ENCODE measurements at regions not wholly inside any gene's neighbourhood (a gene's known extent, or its start where the extent isn't known, plus 50 kb on each side); places are given as distances from the start of the nearest gene placed in this dataset.
"Not testable (repeated sequence)": the region's sequence is repeated elsewhere in the genome, so short reads cannot be mapped to it uniquely, and the experiment has no call there.

DNA sequence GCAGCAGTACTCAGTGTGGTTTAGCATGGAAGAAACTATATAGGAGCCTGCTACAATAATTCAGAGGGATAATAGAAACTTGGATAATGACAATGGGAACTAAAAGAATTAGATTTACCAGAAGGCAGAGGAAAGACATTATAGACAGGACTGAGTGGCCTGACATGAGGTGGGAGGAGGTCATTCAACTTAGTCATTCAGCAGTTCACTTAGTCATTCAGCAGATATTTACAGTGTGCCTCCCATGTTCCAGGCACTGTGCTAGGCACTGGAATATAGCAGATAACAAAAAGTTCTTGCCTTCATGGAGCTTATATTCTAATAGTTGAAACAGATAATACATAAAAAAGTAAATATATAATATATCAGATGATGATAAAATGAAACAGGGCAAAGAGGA, 110.9 kb upstream of the IKBKE start:
- not testable (repeated sequence) for DNase-seq (ENCODE audit: low read depth in 2 of 2)

DNA sequence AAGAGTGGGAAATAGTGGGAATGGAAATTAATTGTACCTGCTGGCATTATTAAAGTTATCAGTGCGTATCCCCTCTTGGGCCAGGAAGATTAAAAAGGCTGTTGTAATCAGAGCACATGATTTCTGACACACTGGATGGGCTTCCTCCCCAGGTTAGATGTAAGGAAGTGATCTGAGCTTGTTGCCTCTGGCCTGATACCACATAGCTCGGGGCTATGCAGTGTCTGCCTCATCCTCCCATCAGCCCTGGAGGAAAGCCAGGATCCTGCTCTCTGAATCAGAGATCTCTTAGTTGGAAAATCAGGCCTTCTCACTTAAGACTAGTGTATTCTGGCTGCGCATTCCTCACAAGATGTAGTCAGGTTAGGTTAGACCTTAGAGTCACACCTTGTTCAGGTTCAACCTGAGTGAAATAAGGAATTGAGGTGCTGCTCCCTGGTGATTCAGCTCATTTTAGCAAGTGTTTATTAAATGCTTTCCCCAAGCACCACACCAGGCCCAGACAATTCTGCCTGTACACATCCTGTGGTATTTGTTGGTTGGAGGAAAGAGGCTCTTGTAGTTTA, 108.2 kb upstream of the IKBKE start:
- DNase-seq (ENCODE audit: low read depth in 2 of 2): not testable (repeated sequence)

DNA sequence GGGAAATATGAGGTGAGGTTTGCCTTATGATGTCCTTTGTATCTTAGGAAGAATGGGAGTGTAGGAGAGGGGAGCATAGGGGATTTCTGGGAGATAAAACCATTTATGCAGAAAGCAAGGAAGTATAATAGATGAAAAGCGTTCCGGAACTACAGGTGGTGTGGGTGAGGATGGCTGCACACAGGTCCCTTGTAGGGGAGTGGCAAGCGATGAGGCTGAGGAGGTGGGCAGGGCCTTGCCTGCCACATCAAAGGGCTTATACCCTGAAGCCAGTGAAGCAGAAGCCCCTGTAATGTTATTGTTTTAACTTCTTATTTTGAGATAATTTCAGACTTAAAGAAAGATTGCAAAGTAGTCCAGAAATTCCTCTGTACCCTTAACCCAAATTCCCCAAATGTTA, 107.3 kb upstream of the IKBKE start:
- DNase-seq (ENCODE audit: low read depth in 2 of 2): not testable (repeated sequence)

DNA sequence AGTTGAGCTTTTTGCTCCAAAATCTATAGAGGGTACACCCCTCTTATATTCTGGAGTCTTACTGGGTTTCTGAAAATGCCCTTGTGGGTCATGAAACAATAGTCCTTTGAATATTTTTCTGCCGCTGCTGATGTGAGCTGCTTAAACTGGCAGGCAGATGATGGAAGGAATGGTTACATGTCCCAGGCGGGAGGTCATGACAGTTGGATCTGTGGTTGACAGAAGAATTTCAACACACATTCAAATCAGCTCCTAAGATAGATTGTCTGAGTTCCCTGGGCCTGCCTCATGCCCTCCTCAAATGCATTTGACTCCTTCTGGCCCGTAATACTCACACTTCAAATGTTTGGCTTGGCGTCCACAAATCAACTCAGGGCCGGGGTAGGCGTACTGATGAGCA, 105.0 kb upstream of the IKBKE start:
- DNase-seq (ENCODE audit: low read depth in 2 of 2): not testable (repeated sequence)

DNA sequence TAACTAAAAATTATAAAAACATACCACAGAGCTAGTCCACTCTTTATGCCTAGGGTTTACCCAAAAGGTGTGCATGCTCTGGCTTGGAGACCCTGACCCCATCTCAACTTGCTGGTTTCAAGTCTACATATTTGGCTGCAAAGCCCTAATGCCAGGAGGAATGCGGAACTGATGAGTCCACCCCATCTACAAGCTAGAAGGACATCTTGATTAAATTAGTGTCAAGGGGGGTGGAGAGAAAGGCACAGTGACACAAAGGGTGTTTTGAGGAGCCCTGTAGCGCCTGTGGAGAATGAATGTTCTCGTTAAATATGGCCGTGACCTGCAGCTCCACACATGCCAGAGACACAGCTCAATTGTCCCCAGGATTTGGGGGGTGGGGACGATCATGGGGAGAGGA, 104.1 kb upstream of the IKBKE start:
- DNase-seq (ENCODE audit: low read depth in 2 of 2): not testable (repeated sequence)

DNA sequence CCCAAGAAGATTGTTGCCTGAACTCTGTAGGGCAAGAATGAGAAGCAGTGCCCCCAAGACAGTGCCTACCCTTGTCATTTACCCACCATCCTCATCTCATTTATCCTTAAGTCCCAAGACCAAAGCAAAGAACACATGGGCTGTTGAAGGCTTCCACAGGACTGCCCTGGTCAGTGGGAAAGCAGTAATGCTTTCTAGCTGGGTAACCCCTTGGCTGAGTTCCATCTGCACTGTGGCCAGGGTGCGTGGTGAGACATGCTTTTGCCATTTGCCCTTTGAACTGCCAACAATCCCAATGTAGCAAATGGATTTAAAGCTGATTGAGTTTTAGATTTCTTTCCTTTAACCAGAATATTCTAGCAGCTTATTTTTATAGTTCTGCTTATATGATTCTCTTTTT, 103.5 kb upstream of the IKBKE start:
- DNase-seq (ENCODE audit: low read depth in 2 of 2): not testable (repeated sequence)

DNA sequence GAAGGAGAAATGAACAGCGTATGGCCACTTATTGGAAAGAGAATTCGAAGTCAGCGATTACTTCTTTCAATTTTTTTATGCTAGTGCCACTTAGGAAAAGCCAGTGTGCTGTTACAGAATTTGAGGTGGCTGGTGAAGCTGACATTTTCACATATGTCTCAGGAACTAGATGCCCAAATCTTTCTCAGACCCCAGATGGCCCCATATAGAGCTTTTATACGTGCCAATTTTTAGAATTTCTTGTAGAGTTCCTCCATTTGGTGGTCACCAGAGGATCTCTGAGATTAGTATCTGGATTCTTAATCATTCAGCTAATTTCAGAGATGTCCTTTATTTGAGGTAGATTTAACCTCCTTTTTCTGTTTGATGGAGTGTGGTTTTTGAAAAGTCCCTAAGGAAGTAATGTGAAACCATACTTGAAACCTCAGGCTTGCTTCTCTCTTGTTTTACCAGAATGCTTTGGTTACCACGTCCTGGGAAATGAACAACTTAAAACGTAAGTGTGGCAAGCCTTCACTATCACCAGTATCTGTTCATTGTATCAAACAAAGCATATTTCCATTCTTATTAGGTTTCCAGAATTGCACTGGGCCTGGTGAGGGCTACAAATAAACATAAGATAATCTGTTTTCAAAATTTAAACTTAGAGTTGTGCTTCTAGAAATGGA, 102.2 kb upstream of the IKBKE start:
- not testable (repeated sequence) for DNase-seq (ENCODE audit: low read depth in 2 of 2)

DNA sequence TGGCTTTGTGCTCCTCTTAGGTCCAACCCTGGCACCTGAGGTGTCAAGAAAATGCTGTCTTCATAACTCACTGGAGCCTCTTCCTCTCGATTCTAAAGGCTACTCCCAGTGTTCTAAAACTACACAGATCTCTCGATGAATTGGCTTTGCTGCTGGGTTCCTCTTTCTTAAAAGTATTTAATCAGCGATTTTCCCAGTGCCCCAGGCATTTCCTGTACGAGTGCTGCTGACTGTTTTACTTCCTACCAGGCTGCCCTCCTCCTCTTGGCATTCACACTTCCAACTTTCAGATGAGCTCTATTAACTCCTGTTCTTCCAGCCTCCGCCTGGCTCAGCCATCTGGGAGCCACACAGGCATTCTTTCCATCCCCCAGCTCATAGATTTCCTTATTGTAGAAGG, 95.6 kb upstream of the IKBKE start:
- DNase-seq (ENCODE audit: low read depth in 2 of 2): not testable (repeated sequence)

DNA sequence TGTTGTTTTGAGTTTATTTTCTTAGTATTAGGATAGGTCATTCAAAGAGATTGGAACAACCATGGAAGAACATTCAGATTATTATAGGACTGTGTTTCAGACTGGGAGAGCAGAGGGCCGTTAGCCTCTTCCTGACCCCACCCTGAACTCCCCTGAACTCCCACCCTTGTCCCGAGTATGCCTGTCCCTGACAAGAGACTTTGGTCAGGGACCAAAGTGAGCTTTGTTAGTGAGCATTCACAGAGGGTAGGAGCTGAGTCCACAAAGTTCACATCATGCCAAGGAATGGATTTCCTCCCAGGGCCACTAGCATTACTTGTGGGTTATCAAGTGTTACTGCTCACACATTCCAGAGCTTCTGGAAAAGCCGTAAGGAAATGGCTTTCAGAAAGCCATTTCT, 94.7 kb upstream of the IKBKE start:
- not testable (repeated sequence) for DNase-seq (ENCODE audit: low read depth in 2 of 2)

DNA sequence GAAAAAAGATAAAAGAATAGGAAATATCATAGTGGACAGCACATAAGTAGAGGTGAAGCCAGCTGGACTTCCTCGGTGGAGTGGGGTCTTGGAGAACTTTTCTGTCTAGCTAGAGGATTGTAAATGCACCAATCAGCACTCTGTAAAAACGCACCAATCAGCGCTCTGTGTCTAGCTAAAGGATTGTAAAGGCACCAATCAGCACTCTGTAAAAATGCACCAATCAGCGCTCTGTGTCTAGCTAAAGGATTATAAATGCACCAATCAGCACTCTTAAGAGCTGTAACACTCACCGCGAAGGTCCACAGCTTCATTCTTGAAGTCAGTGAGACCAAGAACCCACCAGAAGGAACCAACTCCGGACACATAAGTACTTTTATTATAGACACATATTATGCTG, 91.8 kb upstream of the IKBKE start:
- DNase-seq (ENCODE audit: low read depth in 2 of 2): not testable (repeated sequence)

DNA sequence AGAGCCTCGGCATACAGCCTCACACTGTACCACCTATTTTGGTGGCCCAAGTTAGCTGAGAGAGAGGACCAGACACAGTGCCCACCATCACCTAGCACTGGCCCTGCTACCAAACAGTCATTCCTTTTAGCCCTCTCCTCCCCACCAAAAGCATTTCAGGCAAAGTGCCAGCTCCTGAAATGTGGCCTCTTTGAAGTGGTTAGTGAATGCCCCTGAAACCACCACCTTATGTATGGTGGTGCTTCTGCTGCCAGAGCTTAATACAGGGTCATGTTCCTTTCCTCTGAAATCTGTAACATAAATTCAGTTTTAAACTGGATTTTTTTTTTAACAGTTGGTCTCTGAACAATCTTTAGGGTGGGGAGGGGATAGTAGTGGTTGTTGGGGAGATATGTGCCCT, 91.0 kb upstream of the IKBKE start:
- not testable (repeated sequence) for DNase-seq (ENCODE audit: low read depth in 2 of 2)

DNA sequence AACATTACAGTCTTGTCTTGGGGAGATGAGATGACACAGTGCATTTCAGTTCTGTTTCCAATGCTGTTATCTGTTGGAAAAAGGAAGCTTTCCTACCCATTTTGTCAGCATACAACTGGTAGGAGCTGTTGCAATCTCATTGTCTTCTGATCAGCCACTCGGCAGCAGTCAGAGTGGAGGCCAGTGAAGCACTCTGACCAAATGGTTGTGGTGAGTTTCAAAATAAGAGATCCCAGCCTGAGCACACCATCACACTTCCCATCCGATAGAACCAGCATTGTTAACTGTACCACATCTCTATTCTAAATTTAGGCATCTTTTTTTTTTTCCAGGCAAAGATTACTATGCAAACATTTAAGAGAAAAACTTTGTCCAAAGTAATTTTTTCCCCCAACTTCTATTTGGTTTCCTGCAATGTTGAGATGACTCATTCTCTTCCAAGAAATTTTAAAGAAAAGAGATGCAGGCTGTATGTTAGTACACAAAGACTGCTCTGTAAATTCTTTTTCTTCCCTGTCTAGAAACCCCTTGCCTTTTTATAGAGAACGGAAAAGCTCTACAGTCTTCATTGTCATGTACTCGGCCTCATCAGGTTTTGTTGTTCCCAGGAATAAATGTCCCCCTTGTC, 90.0 kb upstream of the IKBKE start:
- not testable (repeated sequence) for DNase-seq (ENCODE audit: low read depth in 2 of 2)

DNA sequence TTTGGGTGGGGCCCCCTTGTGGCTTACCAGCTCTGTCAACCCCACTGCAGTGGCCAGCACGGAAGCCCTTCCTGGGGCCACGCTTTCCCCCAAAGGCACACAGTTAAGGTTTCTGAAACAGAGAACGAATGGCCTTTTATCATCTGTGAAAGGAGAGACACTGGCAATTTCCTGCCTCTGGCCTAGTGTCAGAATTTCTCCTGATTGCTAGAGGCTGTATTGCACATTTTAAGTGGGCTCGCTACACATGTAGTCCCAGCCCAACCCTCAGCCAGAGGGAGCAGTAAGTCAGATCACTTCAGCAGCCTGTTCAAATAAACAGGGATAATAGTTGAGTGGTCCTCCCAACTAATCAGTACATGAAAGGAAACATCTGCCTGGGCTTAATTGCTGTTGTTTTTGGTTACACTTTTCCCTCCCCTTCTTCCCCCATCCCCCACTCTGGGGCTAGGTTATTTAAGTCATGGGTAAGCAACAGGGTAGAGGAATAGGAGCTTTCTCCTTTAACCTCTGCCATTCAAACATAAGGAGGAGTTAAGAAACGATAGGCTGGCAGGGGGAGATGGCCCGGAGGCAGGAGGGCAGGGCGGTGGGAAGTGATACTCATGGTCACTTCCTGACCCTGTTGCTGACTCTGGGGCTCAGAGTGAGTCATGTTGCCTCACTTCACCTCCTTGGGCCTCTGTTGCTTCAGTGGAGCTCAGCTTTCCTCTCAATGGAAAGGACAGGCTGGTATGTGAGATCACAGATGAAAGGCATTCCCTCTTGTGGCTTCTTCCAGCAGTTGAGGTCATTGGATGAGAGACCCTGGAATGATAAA, 89.3 kb upstream of the IKBKE start:
- DNase-seq (ENCODE audit: low read depth in 2 of 2): peak in 1 of 2 donors; percentile 1

DNA sequence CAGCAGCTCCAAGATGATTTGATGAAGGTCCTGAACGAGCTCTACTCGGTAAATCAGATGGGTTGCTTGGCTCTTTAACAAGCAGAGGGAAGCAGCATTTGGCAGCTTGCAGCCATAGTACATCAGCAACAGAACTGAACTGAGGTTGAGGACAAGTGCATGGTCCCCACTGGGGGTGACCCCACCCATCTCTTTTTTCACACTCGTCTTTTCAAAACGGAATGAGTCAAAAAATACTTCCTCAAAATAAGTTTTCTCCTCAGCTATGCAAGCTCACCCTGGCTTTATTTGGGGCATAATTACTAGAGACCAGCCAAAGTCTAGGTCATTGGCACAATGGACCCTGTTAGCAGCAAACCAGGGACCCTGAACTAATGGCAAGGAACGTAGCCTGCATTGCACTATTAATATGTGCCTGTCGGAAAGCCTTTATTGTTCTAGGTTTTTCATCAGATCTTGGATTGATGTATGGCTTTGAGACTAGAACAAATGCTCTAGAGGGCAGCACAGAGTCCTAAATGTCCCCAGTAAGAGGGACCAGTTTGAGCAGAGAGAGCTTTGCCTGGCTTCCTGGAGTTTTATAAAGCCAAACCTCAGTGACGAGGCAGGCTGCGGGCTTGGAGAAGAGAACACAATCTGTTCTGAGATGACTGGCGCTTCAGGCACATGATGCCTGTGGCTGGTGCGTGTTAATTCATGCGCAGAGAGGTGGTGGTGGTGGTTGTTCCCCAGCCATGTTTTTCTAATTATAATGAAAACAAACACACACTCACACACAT, 86.1 kb upstream of the IKBKE start:
- DNase-seq (ENCODE audit: low read depth in 2 of 2): peak in 1 of 2 donors; percentile 2

DNA sequence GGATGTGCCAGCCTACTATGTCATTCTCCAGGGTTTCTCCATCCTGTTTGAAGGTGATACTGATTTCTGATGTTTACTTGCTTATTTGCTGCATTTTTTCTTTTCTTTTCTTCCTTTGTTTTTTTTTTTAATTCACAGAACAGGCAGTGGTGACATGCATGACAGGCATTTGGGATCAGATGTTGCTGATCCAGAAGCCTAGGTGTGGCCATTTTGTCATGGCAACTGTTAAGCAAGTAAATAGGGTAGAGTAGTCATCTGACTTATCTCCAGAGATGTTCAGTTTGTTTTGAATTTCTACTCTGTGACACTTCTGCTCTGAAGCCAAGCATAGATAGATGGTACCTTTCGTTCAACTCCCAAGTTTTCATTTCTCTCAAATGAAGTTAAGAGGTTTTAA, 85.4 kb upstream of the IKBKE start:
- DNase-seq (ENCODE audit: low read depth in 2 of 2): not testable (repeated sequence)

DNA sequence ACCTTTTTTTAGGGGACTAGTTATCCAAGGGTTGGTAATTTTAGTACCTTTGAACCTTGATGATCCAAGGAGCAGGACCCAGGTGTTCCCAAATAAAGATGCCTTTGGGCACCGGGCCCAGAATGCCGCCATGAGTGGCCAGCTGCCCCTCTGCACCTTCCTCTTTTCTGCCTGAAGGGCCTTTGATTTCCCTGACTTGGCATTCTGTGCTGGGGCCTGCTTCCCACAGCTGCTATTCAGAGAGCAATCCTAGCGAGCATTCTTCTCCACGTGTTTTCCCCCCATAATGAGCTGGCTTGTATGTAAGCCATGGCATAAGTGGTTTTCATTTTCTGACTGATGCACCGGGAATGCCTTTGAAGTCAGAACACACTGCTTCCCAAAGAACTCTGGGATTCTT, 82.6 kb upstream of the IKBKE start:
- DNase-seq (ENCODE audit: low read depth in 2 of 2): not testable (repeated sequence)

DNA sequence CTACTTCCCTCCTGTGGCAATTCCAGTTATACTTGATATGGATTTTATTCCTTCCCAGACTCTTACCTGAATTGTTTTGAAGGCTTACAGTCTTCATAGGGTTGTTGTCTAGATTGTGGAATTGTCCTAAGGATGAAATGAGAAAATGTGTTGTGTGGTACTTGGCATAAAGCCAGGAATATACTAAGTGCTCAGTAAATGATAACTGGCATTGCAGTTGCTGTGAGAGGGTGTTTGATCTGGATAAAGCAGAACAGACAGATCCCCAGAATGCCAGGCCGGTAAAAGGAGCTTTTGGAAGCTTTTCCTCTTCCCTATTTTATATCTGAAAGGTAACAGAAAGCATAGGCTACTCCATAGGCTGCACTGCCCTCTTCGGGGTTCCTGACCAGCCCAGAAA, 78.4 kb upstream of the IKBKE start:
- not testable (repeated sequence) for DNase-seq (ENCODE audit: low read depth in 2 of 2)

DNA sequence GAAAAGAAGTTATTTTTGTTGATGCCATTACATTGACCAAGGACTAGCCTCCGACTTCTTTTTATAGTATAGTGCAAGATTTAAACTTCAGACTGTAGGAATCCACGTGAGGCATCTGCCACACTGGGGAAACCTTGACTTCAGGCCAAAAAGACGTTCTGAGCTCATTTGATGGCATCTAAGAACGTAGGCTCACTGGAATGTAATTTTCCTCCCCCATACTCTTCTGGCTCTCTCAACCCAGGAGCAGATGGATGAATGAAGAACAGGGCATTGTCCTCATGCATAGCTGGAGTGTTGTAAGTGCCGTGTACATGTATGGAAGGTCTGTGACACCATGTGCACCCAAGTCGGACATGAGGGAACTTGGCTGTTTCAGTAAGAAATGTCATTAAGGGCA, 72.8 kb upstream of the IKBKE start:
- not testable (repeated sequence) for DNase-seq (ENCODE audit: low read depth in 2 of 2)

DNA sequence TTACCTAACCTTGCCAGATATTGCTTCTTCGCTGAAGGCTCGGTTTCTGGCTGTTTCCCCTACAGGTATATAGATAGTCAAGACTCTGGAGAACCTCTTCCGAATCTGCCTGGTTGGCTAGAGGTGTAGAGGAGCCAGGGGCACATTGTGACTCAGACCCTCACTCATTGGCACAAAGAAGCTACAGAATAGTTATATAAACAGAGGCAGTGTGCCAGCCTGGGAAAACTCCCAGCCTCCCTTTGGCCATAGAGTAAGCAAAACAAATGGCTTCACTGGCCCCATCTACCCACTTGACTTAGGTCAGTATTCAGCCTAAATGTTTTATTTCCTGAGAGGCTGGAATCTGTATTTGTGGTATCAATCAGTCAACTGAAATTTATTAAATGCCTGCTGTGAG, 72.0 kb upstream of the IKBKE start:
- DNase-seq (ENCODE audit: low read depth in 2 of 2): not testable (repeated sequence)

DNA sequence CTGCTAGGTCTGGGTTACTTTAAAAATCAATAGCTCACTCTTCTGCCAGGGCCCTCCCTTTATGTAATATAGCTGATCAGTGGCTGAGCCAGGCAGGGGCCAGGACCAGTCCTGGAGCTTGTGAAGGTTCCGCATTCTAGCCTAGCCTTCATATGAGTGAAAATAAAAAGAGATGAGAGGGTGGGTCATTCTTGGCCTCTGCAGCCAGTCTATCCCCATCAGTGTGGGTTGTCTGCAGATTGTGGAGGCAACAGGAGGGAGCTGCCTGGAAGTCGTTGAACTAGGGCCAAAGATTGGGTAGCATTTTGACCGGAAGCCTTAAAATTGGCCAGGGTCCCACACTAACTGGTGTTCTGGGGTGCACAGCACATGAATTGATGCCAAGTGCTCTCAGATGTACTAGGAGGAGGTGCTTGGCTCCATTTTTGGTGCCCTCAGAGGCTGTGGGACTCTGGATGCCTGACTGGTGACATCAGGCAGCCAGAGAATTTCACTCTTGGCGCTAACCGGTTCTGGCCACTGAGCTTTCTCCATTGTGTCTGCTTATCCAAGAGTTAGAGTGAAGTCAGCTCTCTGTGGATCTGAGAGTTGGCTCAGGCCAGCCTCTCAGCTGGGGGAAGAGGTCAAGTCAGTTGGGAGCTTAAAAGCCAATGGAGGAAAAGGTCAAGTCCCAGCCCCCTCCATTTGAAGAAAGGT, 66.5 kb upstream of the IKBKE start:
- DNase-seq (ENCODE audit: low read depth in 2 of 2): not testable (repeated sequence)

Data from stimulated activated CD4-positive, alpha-beta T cell treated with anti-CD3 and anti-CD28 coated beads, Interleukin-15, amount 100 ng/mL, for 48 hours (primary cell).